Astrocyte (in vitro differentiated cells and primary cell): ENCODE measurements at regions not wholly inside any gene's neighbourhood (a gene's known extent, or its start where the extent isn't known, plus 50 kb on each side); places are given as distances from the start of the nearest gene placed in this dataset.

ENCODE experiments used
- DNase-seq: peaks from one replicate; pipeline ENCODE4 v3.0.0-alpha.2; 2010; ENCODE audit warnings: low read depth
- FAIRE-seq: peaks from 2 replicates; lab custom pipeline; 2011; peaks lifted over from hg19 to GRCh38; lab: Jason Lieb, UNC
- H2AFZ ChIP-seq: 2 replicates; pipeline ENCODE4 v1.6.0; 2012; ENCODE audit warnings: low read depth, low read length, inconsistent platforms
- H3K27ac ChIP-seq: 2 replicates; pipeline ENCODE4 v1.5.1; 2011; ENCODE audit warnings: low read depth, low read length, inconsistent platforms
- H3K27me3 ChIP-seq: 2 replicates; pipeline ENCODE4 v1.6.0; 2011; ENCODE audit warnings: low read length, inconsistent platforms; ENCODE audit not compliant: insufficient read depth
- H3K36me3 ChIP-seq: 2 replicates; pipeline ENCODE4 v1.5.1; 2011; ENCODE audit warnings: low read length, inconsistent platforms; ENCODE audit not compliant: insufficient read depth
- H3K4me1 ChIP-seq: 2 replicates; pipeline ENCODE4 v1.5.1; 2011; ENCODE audit warnings: low read length, inconsistent platforms; ENCODE audit not compliant: insufficient read depth
- H3K4me2 ChIP-seq: 2 replicates; pipeline ENCODE4 v1.6.0; 2012; ENCODE audit warnings: low read length, inconsistent platforms
- H3K4me3 ChIP-seq: 2 replicates; pipeline ENCODE4 v1.5.1; 2011; ENCODE audit warnings: low read depth, mild to moderate bottlenecking, low read length, inconsistent platforms; ENCODE audit not compliant: insufficient read depth
- H3K79me2 ChIP-seq: 2 replicates; pipeline ENCODE4 v1.6.0; 2012; ENCODE audit warnings: mild to moderate bottlenecking, low read length, inconsistent platforms; ENCODE audit not compliant: insufficient read depth
- H3K9ac ChIP-seq: 2 replicates; pipeline ENCODE4 v1.6.0; 2012; ENCODE audit warnings: mild to moderate bottlenecking, low read length, inconsistent platforms
- H3K9me3 ChIP-seq: 2 replicates; pipeline ENCODE4 v1.5.1; 2012; ENCODE audit warnings: low read depth, mild to moderate bottlenecking, low read length, inconsistent platforms; ENCODE audit not compliant: insufficient read depth
- H4K20me1 ChIP-seq: 2 replicates; pipeline ENCODE4 v1.6.0; 2012; ENCODE audit warnings: low read length, inconsistent platforms; ENCODE audit not compliant: insufficient read depth
- H3K27ac Mint-ChIP-seq: one replicate; pipeline ENCODE4 v1.8.0; 2021; ENCODE audit warnings: mild to moderate bottlenecking, mixed read lengths; ENCODE audit not compliant: unreplicated experiment
- H3K27me3 Mint-ChIP-seq: one replicate; pipeline ENCODE4 v1.8.0; 2021; ENCODE audit warnings: low read depth, mixed read lengths; ENCODE audit not compliant: unreplicated experiment
- H3K36me3 Mint-ChIP-seq: one replicate; pipeline ENCODE4 v1.8.0; 2021; ENCODE audit warnings: low read depth, mixed read lengths; ENCODE audit not compliant: unreplicated experiment
- H3K4me1 Mint-ChIP-seq: one replicate; pipeline ENCODE4 v1.8.0; 2021; ENCODE audit warnings: low read depth, mixed read lengths; ENCODE audit not compliant: unreplicated experiment
- H3K4me3 Mint-ChIP-seq: one replicate; pipeline ENCODE4 v1.8.0; 2021; ENCODE audit warnings: mild to moderate bottlenecking, moderate library complexity, mixed read lengths; ENCODE audit not compliant: unreplicated experiment
- H3K9me3 Mint-ChIP-seq: one replicate; pipeline ENCODE4 v1.8.0; 2021; ENCODE audit warnings: mild to moderate bottlenecking, mixed read lengths; ENCODE audit not compliant: unreplicated experiment
- CTCF ChIP-seq: IDR thresholded peaks from 2 replicates; pipeline ENCODE4 v1.5.1; 2011; ENCODE audit warnings: low read depth, mild to moderate bottlenecking, inconsistent platforms, low read length, moderate library complexity; ENCODE audit not compliant: insufficient read depth
- EZH2 ChIP-seq: IDR thresholded peaks from 2 replicates; pipeline ENCODE4 v1.6.1; 2012; ENCODE audit warnings: mild to moderate bottlenecking, low read length, inconsistent platforms; ENCODE audit not compliant: insufficient read depth

GRCh38 chr1:187570166-187570565, 741.4 kb downstream of the PLA2G4A start:
- H3K4me2 ChIP-seq = no peak overlapping the region
- no peak for FAIRE-seq
- H3K4me1 ChIP-seq = no peaks in the 10 kb centered on the region
- H3K27me3 ChIP-seq = no peaks in the 10 kb centered on the region
- H3K27ac Mint-ChIP-seq = no peak overlapping the region
- no peaks in the 10 kb centered on the region for H3K9me3 Mint-ChIP-seq
- no peaks in the 10 kb centered on the region for H3K79me2 ChIP-seq
- H3K27ac ChIP-seq = no peak overlapping the region
- no peak overlapping the region for H3K4me3 ChIP-seq
- H4K20me1 ChIP-seq = no peaks in the 10 kb centered on the region
- H3K27me3 Mint-ChIP-seq = no peaks in the 10 kb centered on the region
- no peak overlapping the region for H3K9ac ChIP-seq
- H3K4me3 Mint-ChIP-seq = no peak overlapping the region
- H3K9me3 ChIP-seq = no peaks in the 10 kb centered on the region
- no peaks in the 10 kb centered on the region for H3K36me3 Mint-ChIP-seq
- TF ChIP-seq CTCF (no peak), EZH2 (no peak)
- no peak for DNase-seq
- H3K36me3 ChIP-seq = no peaks in the 10 kb centered on the region
- H2AFZ ChIP-seq = no peak overlapping the region
- no peaks in the 10 kb centered on the region for H3K4me1 Mint-ChIP-seq

GRCh38 chr1:187577610-187578009, 748.9 kb downstream of the PLA2G4A start:
- H2AFZ ChIP-seq = no peak overlapping the region

More at GRCh38 chr1:187577610-187578009, 748.9 kb downstream of the PLA2G4A start:
- Mint-ChIP-seq H3K4me1 (no peaks in the 10 kb centered on the region), H3K9me3 (no peaks in the 10 kb centered on the region), H3K4me3 (no peak overlapping the region), H3K36me3 (no peaks in the 10 kb centered on the region), H3K27ac (no peak overlapping the region), H3K27me3 (no peaks in the 10 kb centered on the region)
- Histone ChIP-seq H3K9me3 (no peaks in the 10 kb centered on the region), H3K4me1 (no peaks in the 10 kb centered on the region), H3K4me3 (no peak overlapping the region), H3K79me2 (no peaks in the 10 kb centered on the region), H3K9ac (no peak overlapping the region), H3K27me3 (no peaks in the 10 kb centered on the region), H3K27ac (no peak overlapping the region), H3K4me2 (no peak overlapping the region), H3K36me3 (no peaks in the 10 kb centered on the region), H4K20me1 (no peaks in the 10 kb centered on the region)
- TF ChIP-seq CTCF = no peak
- TF ChIP-seq EZH2 = no peak
- no peak for FAIRE-seq
- DNase-seq = no peak
